H9 (cell line): ENCODE measurements at regions not wholly inside any gene's neighbourhood (a gene's known extent, or its start where the extent isn't known, plus 50 kb on each side); places are given as distances from the start of the nearest gene placed in this dataset.

Experiments
- DNase-seq: peaks from one replicate; pipeline ENCODE4 v3.0.0-alpha.2; 2017
- H2AFZ ChIP-seq: one replicate; pipeline ENCODE4 v1.6.1; 2013; ENCODE audit warnings: mild to moderate bottlenecking, low read length, control low read depth, moderate library complexity
- H2AK5ac ChIP-seq: 2 replicates; pipeline ENCODE4 v1.6.1; 2013; ENCODE audit warnings: low read length, control low read depth, mixed read lengths; ENCODE audit not compliant: insufficient read length
- H2BK120ac ChIP-seq: one replicate; pipeline ENCODE4 v1.6.1; 2013; ENCODE audit warnings: low read depth, mild to moderate bottlenecking, low read length, control low read depth, inconsistent platforms; ENCODE audit not compliant: poor library complexity, severe bottlenecking
- H2BK12ac ChIP-seq: 2 replicates; pipeline ENCODE4 v1.6.1; 2013; ENCODE audit warnings: low read length, control low read depth, mixed read lengths, low read depth; ENCODE audit not compliant: insufficient read length
- H2BK15ac ChIP-seq: 2 replicates; pipeline ENCODE4 v1.6.1; 2013; ENCODE audit warnings: low read depth, low read length, control low read depth
- H2BK20ac ChIP-seq: one replicate; pipeline ENCODE4 v1.6.1; 2013; ENCODE audit warnings: low read depth, mild to moderate bottlenecking, low read length, control low read depth, inconsistent platforms; ENCODE audit not compliant: poor library complexity, severe bottlenecking
- H2BK5ac ChIP-seq: 2 replicates; pipeline ENCODE4 v1.6.1; 2013; ENCODE audit warnings: low read length, control low read depth, mixed read lengths; ENCODE audit not compliant: insufficient read length
- H3K14ac ChIP-seq: 2 replicates; pipeline ENCODE4 v1.6.1; 2013; ENCODE audit warnings: low read length, control low read depth; ENCODE audit not compliant: insufficient read depth
- H3K18ac ChIP-seq: 2 replicates; pipeline ENCODE4 v1.6.1; 2013; ENCODE audit warnings: low read depth, mild to moderate bottlenecking, mixed read lengths, low read length, control low read depth; ENCODE audit not compliant: insufficient read length
- H3K23ac ChIP-seq: 2 replicates; pipeline ENCODE4 v1.6.1; 2013; ENCODE audit warnings: low read length, control low read depth, mixed read lengths, low read depth; ENCODE audit not compliant: insufficient read length
- H3K23me2 ChIP-seq: 2 replicates; pipeline ENCODE4 v1.6.1; 2013; ENCODE audit warnings: low read depth, mild to moderate bottlenecking, mixed read lengths, low read length, control low read depth; ENCODE audit not compliant: insufficient read length, poor library complexity, severe bottlenecking
- H3K27ac ChIP-seq: 2 replicates; pipeline ENCODE4 v1.5.1; 2013; ENCODE audit warnings: low read length, control low read depth, mixed read lengths, low read depth; ENCODE audit not compliant: insufficient read length
- H3K27me3 ChIP-seq: 2 replicates; pipeline ENCODE4 v1.6.1; 2013; ENCODE audit warnings: low read length, control low read depth, inconsistent platforms; ENCODE audit not compliant: insufficient read depth
- H3K4ac ChIP-seq: 2 replicates; pipeline ENCODE4 v1.6.1; 2013; ENCODE audit warnings: low read depth, mild to moderate bottlenecking, control low read depth, inconsistent platforms, low read length, moderate library complexity
- H3K4me1 ChIP-seq: 2 replicates; pipeline ENCODE4 v1.6.1; 2013; ENCODE audit warnings: low read length, control low read depth, inconsistent platforms; ENCODE audit not compliant: insufficient read depth
- H3K4me2 ChIP-seq: 2 replicates; pipeline ENCODE4 v1.6.1; 2013; ENCODE audit warnings: low read length, control low read depth, mixed read lengths; ENCODE audit not compliant: insufficient read length, insufficient read depth
- H3K56ac ChIP-seq: 2 replicates; pipeline ENCODE4 v1.6.1; 2013; ENCODE audit warnings: low read depth, mild to moderate bottlenecking, mixed read lengths, low read length, control low read depth; ENCODE audit not compliant: insufficient read length
- H3K79me1 ChIP-seq: 2 replicates; pipeline ENCODE4 v1.6.1; 2013; ENCODE audit warnings: low read depth, mild to moderate bottlenecking, moderate library complexity, low read length, control low read depth, inconsistent platforms; ENCODE audit not compliant: insufficient read depth, poor library complexity, severe bottlenecking
- H3K79me2 ChIP-seq: 2 replicates; pipeline ENCODE4 v1.6.1; 2013; ENCODE audit warnings: low read length, control low read depth, inconsistent platforms; ENCODE audit not compliant: insufficient read depth
- H3K9ac ChIP-seq: 2 replicates; pipeline ENCODE4 v1.6.1; 2013; ENCODE audit warnings: low read length, control low read depth, mixed read lengths; ENCODE audit not compliant: insufficient read length; ENCODE audit errors: extremely low read depth
- H3K9me3 ChIP-seq: one replicate; pipeline ENCODE4 v1.6.1; 2013; ENCODE audit warnings: low read depth, low read length, inconsistent platforms; ENCODE audit not compliant: control insufficient read depth
- H3T11ph ChIP-seq: one replicate; pipeline ENCODE4 v1.6.1; 2013; ENCODE audit warnings: mild to moderate bottlenecking, low read length, control low read depth, inconsistent platforms
- H4K20me1 ChIP-seq: one replicate; pipeline ENCODE4 v1.6.1; 2013; ENCODE audit not compliant: control insufficient read depth, insufficient read length, insufficient read depth
- H4K5ac ChIP-seq: 2 replicates; pipeline ENCODE4 v1.6.1; 2013; ENCODE audit warnings: low read depth, mild to moderate bottlenecking, mixed read lengths, low read length, control low read depth; ENCODE audit not compliant: insufficient read length
- H4K8ac ChIP-seq: replicated peaks from 2 replicates; pipeline ENCODE4 v1.6.1; 2013; ENCODE audit warnings: low read length, control low read depth, mixed read lengths, low read depth; ENCODE audit not compliant: insufficient read length
- H4K91ac ChIP-seq: 2 replicates; pipeline ENCODE4 v1.6.1; 2013; ENCODE audit warnings: low read depth, mild to moderate bottlenecking, moderate library complexity, mixed read lengths, low read length, control low read depth; ENCODE audit not compliant: insufficient read length
- H3K27ac Mint-ChIP-seq, 3 experiments: 2 replicates in 2 of 3; 3 replicates in 1 of 3; pipeline ENCODE4 v1.8.0; 2020 to 2021; ENCODE audit warnings: mixed read lengths in 3 of 3, mild to moderate bottlenecking in 1 of 3, moderate library complexity in 1 of 3
- H3K27me3 Mint-ChIP-seq: 2 replicates; pipeline ENCODE4 v1.8.0; 2021; ENCODE audit warnings: low read depth, mild to moderate bottlenecking, moderate library complexity, mixed read lengths
- H3K36me3 Mint-ChIP-seq, 3 experiments: 2 replicates in 2 of 3; 3 replicates in 1 of 3; pipeline ENCODE4 v1.8.0; 2020 to 2021; ENCODE audit warnings: low read depth in 3 of 3, mixed read lengths in 3 of 3; ENCODE audit not compliant: insufficient read depth in 1 of 3
- H3K4me1 Mint-ChIP-seq, 2 experiments: 2 replicates each; pipeline ENCODE4 v1.8.0; 2020; ENCODE audit warnings: mixed read lengths in 2 of 2
- H3K4me3 Mint-ChIP-seq, 2 experiments: 2 replicates in 1 of 2; 3 replicates in 1 of 2; pipeline ENCODE4 v1.8.0; 2020 to 2021; ENCODE audit warnings: mild to moderate bottlenecking in 2 of 2, mixed read lengths in 2 of 2, moderate library complexity in 1 of 2
- H3K9me3 Mint-ChIP-seq, 2 experiments: 2 replicates in 1 of 2; 3 replicates in 1 of 2; pipeline ENCODE4 v1.8.0; 2020; ENCODE audit warnings: mild to moderate bottlenecking in 2 of 2, mixed read lengths in 2 of 2, moderate library complexity in 1 of 2
- WGBS: extraction: QIAGEN DNeasy Blood & Tissue Kit; methylation state at CpG from one replicate; pipeline ENCODE4 v1.1.7; 2013; ENCODE audit warnings: missing lambda C conversion rate, low lambda C conversion rate, mixed read lengths; ENCODE audit not compliant: insufficient read length; ENCODE audit errors: extremely low coverage; 5-methylcytosine and 5-hydroxymethylcytosine counted together
- TF ChIP-seq, protein P1 (sequence below): fragments of 200-600 bp; sonication (generic); conservative IDR thresholded peaks from 3 replicates; pipeline ENCODE4 v1.8.0; 2021; ENCODE audit warnings: antibody characterized with exemption, mild to moderate bottlenecking

DNA sequence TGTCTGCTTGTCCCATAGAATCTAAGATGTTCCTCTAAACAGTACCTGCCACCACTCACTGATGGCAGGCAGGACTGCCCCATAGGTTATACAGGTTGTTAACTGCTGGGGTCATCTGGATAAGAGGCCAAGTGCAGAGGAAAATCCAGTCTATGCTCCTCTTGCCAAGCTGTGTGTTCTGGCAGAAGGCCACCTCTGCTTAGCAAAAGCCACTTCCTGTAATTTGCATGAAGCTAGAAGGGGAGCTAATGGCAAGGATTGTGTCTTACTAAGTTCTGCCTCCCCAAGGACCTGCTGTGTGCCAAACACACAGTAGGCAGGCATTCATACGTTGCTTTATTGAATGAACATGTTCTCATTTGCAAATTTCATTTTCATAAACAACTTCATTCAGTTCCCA is 445.4 kb downstream of the BCL11B start:
- no peak overlapping the region for H3K27ac Mint-ChIP-seq
- no peak for DNase-seq

More for the DNA sequence above, 445.4 kb downstream of the BCL11B start:
- Histone ChIP-seq H2BK5ac (no peak overlapping the region), H3K4me2 (no peak overlapping the region), H3K18ac (no peak overlapping the region), H4K8ac (no peak overlapping the region), H3K9me3 (no peaks in the 10 kb centered on the region), H4K91ac (no peak overlapping the region), H2BK20ac (no peak overlapping the region), H3K56ac (no peak overlapping the region), H3K14ac (no peak overlapping the region), H3K27ac (no peak overlapping the region), H2AFZ (no peak overlapping the region), H3K4ac (no peak overlapping the region), H3K23ac (no peak overlapping the region), H3K9ac (no peak overlapping the region), H4K20me1 (no peaks in the 10 kb centered on the region), H2BK15ac (no peak overlapping the region), H3K27me3 (no peaks in the 10 kb centered on the region), H2BK12ac (no peak overlapping the region), H3T11ph (no peak overlapping the region), H4K5ac (no peak overlapping the region), H3K4me1 (no peaks in the 10 kb centered on the region), H3K79me1 (no peaks in the 10 kb centered on the region), H2AK5ac (no peak overlapping the region), H3K79me2 (no peaks in the 10 kb centered on the region), H2BK120ac (no peak overlapping the region), H3K23me2 (no peaks in the 10 kb centered on the region)
- Mint-ChIP-seq H3K36me3 (no peaks in the 10 kb centered on the region), H3K4me3 (no peak overlapping the region), H3K9me3 (no peaks in the 10 kb centered on the region), H3K27me3 (no peaks in the 10 kb centered on the region), H3K4me1 (peaks cover 11 to 14% of the 10 kb centered on the region in 2 experiments)
- no CpG with 5 or more reads among the region's 1 CpG for WGBS
- TF ChIP-seq, protein P1, sequence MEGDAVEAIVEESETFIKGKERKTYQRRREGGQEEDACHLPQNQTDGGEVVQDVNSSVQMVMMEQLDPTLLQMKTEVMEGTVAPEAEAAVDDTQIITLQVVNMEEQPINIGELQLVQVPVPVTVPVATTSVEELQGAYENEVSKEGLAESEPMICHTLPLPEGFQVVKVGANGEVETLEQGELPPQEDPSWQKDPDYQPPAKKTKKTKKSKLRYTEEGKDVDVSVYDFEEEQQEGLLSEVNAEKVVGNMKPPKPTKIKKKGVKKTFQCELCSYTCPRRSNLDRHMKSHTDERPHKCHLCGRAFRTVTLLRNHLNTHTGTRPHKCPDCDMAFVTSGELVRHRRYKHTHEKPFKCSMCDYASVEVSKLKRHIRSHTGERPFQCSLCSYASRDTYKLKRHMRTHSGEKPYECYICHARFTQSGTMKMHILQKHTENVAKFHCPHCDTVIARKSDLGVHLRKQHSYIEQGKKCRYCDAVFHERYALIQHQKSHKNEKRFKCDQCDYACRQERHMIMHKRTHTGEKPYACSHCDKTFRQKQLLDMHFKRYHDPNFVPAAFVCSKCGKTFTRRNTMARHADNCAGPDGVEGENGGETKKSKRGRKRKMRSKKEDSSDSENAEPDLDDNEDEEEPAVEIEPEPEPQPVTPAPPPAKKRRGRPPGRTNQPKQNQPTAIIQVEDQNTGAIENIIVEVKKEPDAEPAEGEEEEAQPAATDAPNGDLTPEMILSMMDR, result no peak
